ENCODE measurements at regions not wholly inside any gene's neighbourhood (a gene's known extent, or its start where the extent isn't known, plus 50 kb on each side); places are given as distances from the start of the nearest gene placed in this dataset.

DNA sequence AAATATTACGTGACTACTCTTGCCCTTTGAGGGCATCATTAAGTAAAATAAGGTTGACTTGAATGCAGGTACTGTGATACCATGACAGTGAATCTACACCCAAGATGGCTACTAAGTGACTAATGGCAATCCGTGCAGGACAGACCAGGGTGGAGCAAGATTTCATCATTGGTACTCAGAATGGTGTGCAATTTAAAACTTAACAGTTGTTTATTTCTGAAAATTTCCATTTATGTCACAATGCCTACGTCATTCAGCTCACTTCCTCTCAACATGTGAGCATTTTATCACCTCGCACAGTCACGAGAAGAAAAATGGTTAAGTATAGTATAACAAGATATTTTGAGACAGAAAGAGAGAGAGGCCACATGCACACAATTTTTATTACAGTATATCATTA is 50.3 kb upstream of the MET start:
- TF ChIP-seq, protein P1, sequence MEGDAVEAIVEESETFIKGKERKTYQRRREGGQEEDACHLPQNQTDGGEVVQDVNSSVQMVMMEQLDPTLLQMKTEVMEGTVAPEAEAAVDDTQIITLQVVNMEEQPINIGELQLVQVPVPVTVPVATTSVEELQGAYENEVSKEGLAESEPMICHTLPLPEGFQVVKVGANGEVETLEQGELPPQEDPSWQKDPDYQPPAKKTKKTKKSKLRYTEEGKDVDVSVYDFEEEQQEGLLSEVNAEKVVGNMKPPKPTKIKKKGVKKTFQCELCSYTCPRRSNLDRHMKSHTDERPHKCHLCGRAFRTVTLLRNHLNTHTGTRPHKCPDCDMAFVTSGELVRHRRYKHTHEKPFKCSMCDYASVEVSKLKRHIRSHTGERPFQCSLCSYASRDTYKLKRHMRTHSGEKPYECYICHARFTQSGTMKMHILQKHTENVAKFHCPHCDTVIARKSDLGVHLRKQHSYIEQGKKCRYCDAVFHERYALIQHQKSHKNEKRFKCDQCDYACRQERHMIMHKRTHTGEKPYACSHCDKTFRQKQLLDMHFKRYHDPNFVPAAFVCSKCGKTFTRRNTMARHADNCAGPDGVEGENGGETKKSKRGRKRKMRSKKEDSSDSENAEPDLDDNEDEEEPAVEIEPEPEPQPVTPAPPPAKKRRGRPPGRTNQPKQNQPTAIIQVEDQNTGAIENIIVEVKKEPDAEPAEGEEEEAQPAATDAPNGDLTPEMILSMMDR (optimal IDR thresholded peaks at IDR 0.05 in 1 of 3, IDR thresholded peaks at IDR 0.05 in 1 of 3, conservative IDR thresholded peaks at IDR 0.05 in 1 of 3; ENCODE audit: extremely low read depth in 1 of 3, insufficient read depth in 2 of 3, low read length in 3 of 3) = no peak
- no peak for TF ChIP-seq EZH2 (IDR thresholded peaks at IDR 0.05; ENCODE audit: low read length)
